Endothelial cell of umbilical vein (primary cell): ENCODE measurements at regions not wholly inside any gene's neighbourhood (a gene's known extent, or its start where the extent isn't known, plus 50 kb on each side); places are given as distances from the start of the nearest gene placed in this dataset.

Experiments used
- CTCF ChIP-seq, 2 donors: IDR thresholded peaks; 1 replicate in 1 of 2; 2 replicates in 1 of 2; pipeline ENCODE4 v1.5.1; 2011; ENCODE audit warnings: low read length in 2 of 2, mild to moderate bottlenecking in 2 of 2, moderate library complexity in 2 of 2, control low read depth in 1 of 2, inconsistent platforms in 1 of 2, low read depth in 1 of 2; ENCODE audit not compliant: insufficient read depth in 1 of 2; ENCODE audit errors: extremely low read depth in 1 of 2
- MYC ChIP-seq: IDR thresholded peaks from one replicate; pipeline ENCODE4 v1.6.1; 2011; ENCODE audit warnings: mild to moderate bottlenecking, low read depth, low read length
- POLR2A ChIP-seq: IDR thresholded peaks from 2 replicates; pipeline ENCODE4 v1.6.1; 2012; ENCODE audit warnings: low read depth, mild to moderate bottlenecking, control low read depth, low read length
- POLR2AphosphoS5 ChIP-seq: IDR thresholded peaks from 2 replicates; pipeline ENCODE4 v1.6.1; 2012; ENCODE audit warnings: low read depth, mild to moderate bottlenecking, control low read depth, low read length, moderate library complexity; ENCODE audit not compliant: insufficient read depth

GRCh38 chr7:46738165-46738564 is 817.1 kb upstream of the IGFBP3 start:
- no peak for TF ChIP-seq POLR2AphosphoS5
- no peak for TF ChIP-seq CTCF (IDR thresholded peaks at IDR 0.05; ENCODE audit: extremely low read depth in 1 of 2, insufficient read depth in 1 of 2, low read depth in 1 of 2, low read length in 2 of 2)
- no peak for TF ChIP-seq MYC
- no peak for TF ChIP-seq POLR2A
